ENCODE measurements at regions not wholly inside any gene's neighbourhood (a gene's known extent, or its start where the extent isn't known, plus 50 kb on each side); places are given as distances from the start of the nearest gene placed in this dataset.

DNA sequence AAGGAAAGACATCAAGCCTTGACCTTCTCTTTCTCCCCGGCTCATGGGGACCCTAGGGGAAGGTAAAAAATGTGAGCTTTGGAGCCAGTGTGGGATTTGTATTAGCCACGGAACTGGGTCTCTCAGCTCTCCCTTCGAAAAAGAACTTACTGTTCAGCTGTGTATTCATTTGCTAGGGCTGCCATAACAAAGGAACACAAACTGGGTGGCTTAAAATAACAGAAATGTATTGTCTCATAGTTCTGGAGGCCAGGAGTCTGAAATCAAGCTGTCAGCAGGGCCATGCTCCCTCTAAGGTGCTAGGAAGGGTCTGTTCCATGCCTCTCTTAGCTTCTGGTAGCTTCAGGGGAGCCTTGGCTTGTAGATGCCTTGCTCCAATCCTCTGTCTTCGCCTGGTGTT, 83.5 kb upstream of the SLC2A1 start:
- H3K36me3 ChIP-seq (ENCODE audit: insufficient read depth, low read length) = no peaks in the 10 kb centered on the region
- peaks cover 5% of the 10 kb centered on the region; the same call in 1 of the 2 replicates for H3K4me1 ChIP-seq (ENCODE audit: insufficient read depth, low read length)
- no peaks in the 10 kb centered on the region for H3K9me3 ChIP-seq (ENCODE audit: control insufficient read depth, insufficient read depth, low read length)
- H3K9ac ChIP-seq (ENCODE audit: low read depth, low read length) = no peak overlapping the region

DNA sequence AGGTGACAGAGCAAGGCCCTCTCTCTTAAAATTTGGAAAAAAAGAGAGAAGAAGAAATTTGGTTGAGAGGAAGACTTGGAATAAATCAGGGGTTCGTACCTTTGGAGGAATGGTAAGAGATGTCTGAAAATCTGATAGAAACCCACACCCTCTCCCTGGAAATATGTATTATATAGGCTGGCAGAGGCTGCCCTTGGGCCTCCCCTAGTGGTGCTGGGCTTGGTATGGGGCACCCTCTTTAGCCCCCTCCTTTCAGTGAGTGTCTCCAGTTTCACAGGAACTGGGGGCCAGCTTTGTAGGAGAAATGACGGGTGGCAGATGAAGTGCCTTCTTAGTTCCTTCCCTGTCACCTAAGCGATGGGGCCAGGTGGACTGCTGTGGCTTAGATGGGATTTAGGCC, 82.9 kb upstream of the SLC2A1 start:
- Histone ChIP-seq H3K9ac (ENCODE audit: low read depth, low read length) (no peak overlapping the region), H3K9me3 (ENCODE audit: control insufficient read depth, insufficient read depth, low read length) (no peaks in the 10 kb centered on the region), H3K36me3 (ENCODE audit: insufficient read depth, low read length) (no peaks in the 10 kb centered on the region), H3K4me1 (ENCODE audit: insufficient read depth, low read length) (peaks cover 5% of the 10 kb centered on the region; the same call in 1 of the 2 replicates)

GRCh38 chr1:43039228-43040055, 80.8 kb upstream of the SLC2A1 start:
- Histone ChIP-seq H3K9me3 (ENCODE audit: control insufficient read depth, insufficient read depth, low read length) (no peaks in the 10 kb centered on the region), H3K36me3 (ENCODE audit: insufficient read depth, low read length) (no peaks in the 10 kb centered on the region), H3K9ac (ENCODE audit: low read depth, low read length) (no peak overlapping the region), H3K4me1 (ENCODE audit: insufficient read depth, low read length) (peaks cover 11% of the 10 kb centered on the region; the same call in 1 of the 2 replicates)

DNA sequence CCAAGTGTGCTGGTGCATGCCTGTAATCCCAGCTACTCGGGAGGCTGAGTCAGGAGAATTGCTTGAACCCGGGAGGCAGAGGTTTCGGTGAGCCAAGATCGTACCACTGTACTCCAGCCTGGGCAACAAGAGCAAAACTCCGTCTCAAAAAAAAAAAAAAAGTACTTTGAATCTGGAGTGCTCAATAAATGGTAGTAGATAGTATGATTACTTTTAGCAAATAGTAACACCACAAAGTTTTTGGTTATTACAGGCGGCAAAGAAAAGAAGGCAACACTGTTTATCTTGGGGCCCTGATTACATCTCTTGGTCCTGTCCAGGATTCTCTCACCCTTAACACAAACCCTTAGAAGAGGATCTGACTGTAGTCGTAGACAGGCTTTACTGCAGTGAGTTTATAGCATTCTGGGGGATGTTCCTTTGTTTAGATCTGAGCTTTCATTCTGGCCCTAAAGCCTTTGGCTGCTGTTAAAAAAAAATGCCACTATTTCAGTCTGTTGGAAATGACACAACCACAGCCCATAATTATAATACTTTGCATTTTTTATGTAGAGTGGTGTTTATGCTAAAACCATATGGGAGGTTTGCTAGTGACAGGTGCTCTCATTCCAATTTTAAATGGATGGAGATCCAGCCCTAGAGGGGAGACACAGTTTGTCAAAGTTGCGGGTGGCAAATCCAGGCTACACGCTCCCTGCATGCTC, 79.7 kb upstream of the SLC2A1 start:
- H3K9me3 ChIP-seq (ENCODE audit: control insufficient read depth, insufficient read depth, low read length) = no peaks in the 10 kb centered on the region
- peaks cover 19% of the 10 kb centered on the region; the same call in 1 of the 2 replicates for H3K4me1 ChIP-seq (ENCODE audit: insufficient read depth, low read length)
- no peak overlapping the region for H3K9ac ChIP-seq (ENCODE audit: low read depth, low read length)
- H3K36me3 ChIP-seq (ENCODE audit: insufficient read depth, low read length) = no peaks in the 10 kb centered on the region

DNA sequence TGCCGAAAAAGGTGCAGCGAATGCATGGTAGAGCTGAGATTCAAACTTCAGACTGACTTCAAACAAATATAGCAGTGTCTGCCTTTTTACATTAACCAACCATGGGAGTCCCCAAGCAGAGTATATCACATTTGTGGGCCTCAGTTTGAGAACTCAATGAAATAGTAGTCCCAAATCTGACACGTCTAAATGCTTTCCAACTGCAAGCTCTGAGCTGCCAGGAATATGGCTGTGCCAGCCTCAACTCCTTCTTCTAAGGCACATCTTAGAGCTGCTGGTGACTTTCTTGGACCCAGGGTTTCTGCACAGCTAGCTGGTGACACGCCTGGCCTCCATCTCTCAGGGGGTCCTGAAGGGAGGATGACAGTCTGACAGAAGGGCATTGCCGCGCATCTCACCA, 78.8 kb upstream of the SLC2A1 start:
- Histone ChIP-seq H3K9ac (ENCODE audit: low read depth, low read length) (no peak overlapping the region), H3K9me3 (ENCODE audit: control insufficient read depth, insufficient read depth, low read length) (no peaks in the 10 kb centered on the region), H3K4me1 (ENCODE audit: insufficient read depth, low read length) (peaks cover 19% of the 10 kb centered on the region; the same call in 1 of the 2 replicates), H3K36me3 (ENCODE audit: insufficient read depth, low read length) (no peaks in the 10 kb centered on the region)

GRCh38 chr1:43036932-43037331, 78.3 kb upstream of the SLC2A1 start:
- no peaks in the 10 kb centered on the region for H3K9me3 ChIP-seq (ENCODE audit: control insufficient read depth, insufficient read depth, low read length)

GRCh38 chr1:43035821-43036741, 77.4 kb upstream of the SLC2A1 start:
- Histone ChIP-seq H3K4me1 (ENCODE audit: insufficient read depth, low read length) (peaks cover 19% of the 10 kb centered on the region; the same call in 1 of the 2 replicates), H3K36me3 (ENCODE audit: insufficient read depth, low read length) (no peaks in the 10 kb centered on the region), H3K9me3 (ENCODE audit: control insufficient read depth, insufficient read depth, low read length) (no peaks in the 10 kb centered on the region), H3K9ac (ENCODE audit: low read depth, low read length) (no peak overlapping the region)

More at GRCh38 chr1:43036932-43037331, 78.3 kb upstream of the SLC2A1 start:
- Histone ChIP-seq H3K36me3 (ENCODE audit: insufficient read depth, low read length) (no peaks in the 10 kb centered on the region), H3K9ac (ENCODE audit: low read depth, low read length) (no peak overlapping the region), H3K4me1 (ENCODE audit: insufficient read depth, low read length) (peaks cover 19% of the 10 kb centered on the region; the same call in 1 of the 2 replicates)

DNA sequence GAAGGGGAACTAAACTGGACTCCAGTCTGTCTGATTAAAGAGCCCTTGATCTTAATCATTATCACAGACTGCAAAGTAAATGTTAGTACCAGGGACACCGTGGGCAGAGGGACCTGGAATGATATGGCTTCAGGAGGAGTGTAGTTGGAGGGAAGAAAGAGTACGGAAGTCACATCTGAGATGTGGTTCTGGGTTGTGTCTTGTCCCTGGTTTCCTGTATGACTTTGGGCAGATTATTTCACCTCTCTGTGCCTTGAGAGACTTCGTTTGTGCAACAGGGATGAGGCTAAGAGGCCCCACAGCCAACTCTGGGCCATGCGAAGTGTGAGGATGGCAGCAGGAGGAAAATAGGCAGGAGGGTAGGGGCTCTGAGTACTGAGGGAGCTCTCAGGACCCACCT, 76.1 kb upstream of the SLC2A1 start:
- Histone ChIP-seq H3K9ac (ENCODE audit: low read depth, low read length) (no peak overlapping the region), H3K36me3 (ENCODE audit: insufficient read depth, low read length) (no peaks in the 10 kb centered on the region), H3K9me3 (ENCODE audit: control insufficient read depth, insufficient read depth, low read length) (no peaks in the 10 kb centered on the region), H3K4me1 (ENCODE audit: insufficient read depth, low read length) (peaks cover 19% of the 10 kb centered on the region; the same call in 1 of the 2 replicates)

GRCh38 chr1:43034195-43034658, 75.6 kb upstream of the SLC2A1 start:
- no peak overlapping the region for H3K9ac ChIP-seq (ENCODE audit: low read depth, low read length)

DNA sequence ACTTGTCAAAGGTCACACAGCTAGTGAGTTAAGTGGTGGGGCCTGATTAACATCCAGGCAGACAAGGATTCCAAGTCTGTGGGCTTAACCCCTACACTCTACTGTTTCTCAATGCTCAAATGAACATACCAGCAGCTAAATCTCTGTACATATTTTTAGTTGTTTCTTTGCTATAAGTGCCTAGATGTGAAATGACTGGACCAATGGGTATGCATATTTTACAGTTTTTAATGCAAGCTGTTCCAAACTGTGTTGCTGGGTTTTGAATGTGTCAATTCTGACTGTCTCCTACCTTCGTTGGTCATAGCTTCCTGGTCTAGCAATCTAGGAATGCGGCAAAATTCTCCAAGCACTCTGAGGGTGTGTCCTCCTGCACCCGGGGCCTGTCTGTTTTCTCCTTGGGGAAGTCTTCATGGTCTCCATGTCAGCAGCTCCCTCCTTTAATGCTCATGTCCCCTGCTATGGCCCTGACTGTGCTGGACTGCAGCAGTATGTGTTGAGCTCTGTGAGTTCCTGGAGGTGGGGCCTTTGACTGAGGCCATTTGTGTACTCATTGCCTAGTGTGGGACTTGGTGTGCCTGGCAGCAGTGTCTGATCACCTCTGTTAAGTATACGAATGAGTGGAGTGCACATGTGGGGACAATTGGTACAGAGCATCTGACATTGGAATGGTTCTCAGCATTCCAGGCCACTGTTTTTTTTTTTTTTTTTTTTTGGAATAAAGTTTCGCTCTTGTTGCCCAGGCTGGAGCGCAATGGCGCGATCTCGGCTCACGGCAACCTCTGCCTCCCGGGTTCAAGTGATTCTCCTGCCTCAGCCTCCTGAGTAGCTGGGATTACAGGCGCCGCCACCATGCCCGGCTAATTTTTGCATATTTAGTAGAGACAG, 72.9 kb upstream of the SLC2A1 start:
- Histone ChIP-seq H3K36me3 (ENCODE audit: insufficient read depth, low read length) (no peaks in the 10 kb centered on the region), H3K9ac (ENCODE audit: low read depth, low read length) (no peak overlapping the region), H3K4me1 (ENCODE audit: insufficient read depth, low read length) (peaks cover 17% of the 10 kb centered on the region; the same call in 1 of the 2 replicates)

More at GRCh38 chr1:43034195-43034658, 75.6 kb upstream of the SLC2A1 start:
- no peaks in the 10 kb centered on the region for H3K9me3 ChIP-seq (ENCODE audit: control insufficient read depth, insufficient read depth, low read length)
- H3K36me3 ChIP-seq (ENCODE audit: insufficient read depth, low read length) = no peaks in the 10 kb centered on the region
- H3K4me1 ChIP-seq (ENCODE audit: insufficient read depth, low read length) = peaks cover 19% of the 10 kb centered on the region; the same call in 1 of the 2 replicates

GRCh38 chr1:43024905-43025304, 66.2 kb upstream of the SLC2A1 start:
- Histone ChIP-seq H3K9me3 (ENCODE audit: control insufficient read depth, insufficient read depth, low read length) (no peaks in the 10 kb centered on the region), H3K9ac (ENCODE audit: low read depth, low read length) (no peak overlapping the region), H3K4me1 (ENCODE audit: insufficient read depth, low read length) (0 out of 2 replicates have a peak, but pooled peaks cover 8% of the 10 kb centered on the region), H3K36me3 (ENCODE audit: insufficient read depth, low read length) (no peaks in the 10 kb centered on the region)

More for the DNA sequence above, 72.9 kb upstream of the SLC2A1 start:
- H3K9me3 ChIP-seq (ENCODE audit: control insufficient read depth, insufficient read depth, low read length) = no peaks in the 10 kb centered on the region

DNA sequence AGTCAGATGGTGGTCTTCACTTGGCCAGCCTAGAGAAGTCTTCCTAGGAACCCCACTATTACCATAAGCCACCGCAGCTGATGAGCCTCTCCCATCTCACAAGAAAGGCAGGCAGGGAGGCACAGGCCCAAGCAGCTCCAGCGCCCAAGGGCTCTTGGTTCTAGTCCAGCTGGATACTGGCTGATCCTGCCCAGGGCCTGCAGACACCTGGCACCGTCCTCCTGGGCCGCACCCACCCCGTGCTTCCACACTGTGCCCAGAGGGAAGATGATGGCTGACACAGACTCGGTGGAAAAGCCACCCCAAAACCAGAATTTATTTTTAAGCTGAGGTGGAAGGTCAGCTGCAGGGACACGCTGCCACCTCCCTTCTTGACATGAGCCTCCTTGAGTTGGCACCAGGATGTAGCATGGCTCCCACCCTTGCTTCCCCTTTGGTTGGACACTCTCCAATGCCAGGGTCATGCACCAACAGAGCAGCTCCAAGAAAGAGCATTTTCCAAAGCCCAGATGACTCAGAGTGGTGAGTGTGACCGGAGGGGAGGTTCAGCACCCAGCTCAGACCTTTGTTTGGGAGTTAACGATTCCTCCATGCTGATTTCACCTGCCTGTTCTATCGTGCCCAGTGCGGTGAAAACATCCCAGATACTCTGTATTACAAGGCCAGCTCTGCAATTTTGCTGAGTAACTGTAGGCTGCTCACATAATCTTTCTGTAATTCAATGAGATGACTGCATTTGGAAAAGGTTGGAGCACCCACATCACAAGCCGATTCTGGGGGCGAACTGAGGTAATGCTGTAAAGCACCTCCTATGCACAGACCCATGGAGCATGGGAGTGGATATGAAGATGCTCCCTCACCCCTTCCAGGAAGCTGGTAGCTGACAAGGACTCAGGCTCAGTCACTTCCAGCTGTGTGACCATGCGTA, 63.1 kb upstream of the SLC2A1 start:
- Histone ChIP-seq H3K4me1 (ENCODE audit: insufficient read depth, low read length) (0 out of 2 replicates have a peak, but pooled peaks cover 4% of the 10 kb centered on the region), H3K36me3 (ENCODE audit: insufficient read depth, low read length) (no peaks in the 10 kb centered on the region), H3K9ac (ENCODE audit: low read depth, low read length) (no peak overlapping the region), H3K9me3 (ENCODE audit: control insufficient read depth, insufficient read depth, low read length) (no peaks in the 10 kb centered on the region)
